ENCODE measurements at regions not wholly inside any gene's neighbourhood (a gene's known extent, or its start where the extent isn't known, plus 50 kb on each side); places are given as distances from the start of the nearest gene placed in this dataset.
"Not testable (repeated sequence)": the region's sequence is repeated elsewhere in the genome, so short reads cannot be mapped to it uniquely, and the experiment has no call there.

GRCh38 chr2:180829261-180829660 is 151.1 kb upstream of the UBE2E3 start:
- DNase-seq, result no peak

DNA sequence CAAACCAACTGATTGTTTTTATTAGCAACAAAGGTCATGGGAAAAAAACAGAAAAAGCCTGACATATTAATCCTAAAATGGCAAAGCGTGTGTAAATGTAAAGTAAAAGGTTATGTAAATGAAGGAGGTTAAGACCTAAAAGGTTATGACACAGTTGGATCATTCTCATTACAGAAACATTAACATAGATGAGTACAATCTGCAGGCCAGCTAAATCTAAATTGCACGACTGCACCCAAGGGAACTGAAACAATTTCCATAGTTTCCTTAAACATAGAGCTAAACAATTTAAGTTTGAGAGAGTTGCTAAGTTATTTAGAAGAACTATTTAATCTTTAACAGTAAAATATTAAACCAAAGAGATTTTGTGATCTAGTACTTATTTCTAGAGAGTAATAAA is 151.6 kb upstream of the UBE2E3 start:
- no peak for DNase-seq

- DNase-seq, result no peak
These were observed 156.8 kb upstream of the UBE2E3 start for GRCh38 chr2:180823546-180824141.

DNA sequence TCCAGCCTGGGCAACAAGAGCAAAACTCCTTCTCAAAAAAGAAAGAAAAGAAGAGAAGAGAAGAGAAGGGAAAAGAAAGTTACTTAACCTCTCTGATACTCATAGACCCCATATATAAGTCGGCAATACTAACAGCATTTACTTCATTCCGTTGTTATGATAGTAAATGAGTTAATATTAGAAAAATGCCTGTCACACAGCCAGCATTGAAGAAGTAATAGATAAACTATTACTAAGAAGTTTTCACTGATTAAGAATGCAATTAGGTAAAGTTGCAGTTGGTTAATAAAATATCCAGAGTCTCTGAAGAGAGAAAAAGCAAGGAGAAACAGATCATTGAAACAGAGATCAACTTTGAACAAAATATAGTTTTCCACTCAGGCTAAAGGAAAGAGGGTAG is 161.3 kb upstream of the UBE2E3 start:
- no peak for DNase-seq

DNA sequence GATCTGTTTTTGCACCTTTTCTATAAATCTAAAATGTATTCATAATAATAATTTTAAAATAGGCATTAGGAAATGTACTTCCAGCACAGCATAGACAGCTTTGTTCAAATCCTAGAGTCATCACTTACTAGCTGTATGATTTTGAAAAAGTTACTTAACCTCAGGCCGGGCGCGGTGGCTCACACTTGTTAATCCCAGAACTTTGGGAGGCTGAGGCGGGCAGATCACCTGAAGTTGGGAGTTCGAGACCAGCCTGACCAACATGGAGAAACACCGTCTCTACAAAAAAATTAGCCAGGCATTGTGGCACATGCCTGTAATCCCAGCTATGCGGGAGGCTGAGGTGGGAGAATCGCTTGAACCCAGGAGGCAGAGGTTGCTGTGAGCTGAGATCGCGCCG is 161.7 kb upstream of the UBE2E3 start:
- DNase-seq, result not testable (repeated sequence)

DNA sequence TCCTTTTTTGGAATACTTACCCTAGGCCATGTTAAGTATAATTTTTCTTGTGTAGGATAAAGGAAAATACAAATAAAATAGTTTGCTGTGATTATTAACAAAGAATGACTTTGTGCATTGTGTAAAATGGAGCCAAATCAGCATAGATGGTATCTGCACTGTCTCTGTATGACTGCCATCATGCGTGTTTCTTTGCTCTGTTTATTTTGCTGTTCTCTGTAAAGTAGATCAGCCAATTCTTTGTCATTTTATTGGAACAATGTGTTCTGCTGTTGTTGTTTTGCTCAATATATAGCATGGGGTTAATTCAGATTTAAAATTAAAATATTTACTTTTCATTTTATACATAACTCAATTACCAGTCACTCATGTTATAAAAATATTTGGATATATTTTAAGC is 181.3 kb upstream of the UBE2E3 start:
- no peak for DNase-seq

- no peak for DNase-seq
These were observed 189.5 kb upstream of the UBE2E3 start for GRCh38 chr2:180790891-180791290.

DNA sequence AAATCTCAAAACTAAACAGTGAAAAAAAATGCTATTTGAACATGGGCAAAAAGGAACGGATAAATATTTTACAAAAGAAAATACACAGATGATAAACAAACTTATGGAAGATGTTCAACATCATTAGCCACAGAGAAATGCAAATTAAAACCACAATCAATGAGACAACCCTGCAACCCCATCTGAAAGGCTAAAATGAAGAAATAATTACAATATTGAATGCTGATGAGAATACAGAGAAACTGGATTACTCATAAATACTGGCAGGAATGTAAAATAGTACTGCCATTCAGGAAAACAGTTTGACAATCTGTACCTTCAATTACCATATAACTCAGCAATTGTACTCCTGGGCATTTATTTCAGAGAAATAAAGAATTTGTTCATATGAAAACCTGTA is 193.1 kb upstream of the UBE2E3 start:
- no peak for DNase-seq

GRCh38 chr2:180781276-180781675 is 199.1 kb upstream of the UBE2E3 start:
- DNase-seq, result no peak

DNA sequence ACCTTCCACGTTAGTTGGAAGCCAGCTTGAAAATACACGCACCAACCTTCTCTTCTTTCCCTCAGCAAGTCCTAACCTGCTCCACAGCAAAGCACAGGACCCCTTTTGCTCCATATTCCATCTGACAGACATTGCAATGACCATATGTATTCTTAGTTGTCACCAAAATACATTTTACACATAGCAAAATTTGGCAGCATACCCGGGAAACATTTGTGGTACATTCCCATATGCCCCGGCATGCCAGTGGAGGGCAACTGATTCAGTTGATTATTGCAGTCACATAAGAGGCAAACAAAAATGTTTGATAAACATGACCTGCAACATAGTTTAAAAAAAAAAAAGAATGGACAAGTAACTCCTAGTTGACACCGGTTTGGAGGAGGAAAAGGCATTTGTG is 202.1 kb upstream of the UBE2E3 start:
- no peak for DNase-seq

DNA sequence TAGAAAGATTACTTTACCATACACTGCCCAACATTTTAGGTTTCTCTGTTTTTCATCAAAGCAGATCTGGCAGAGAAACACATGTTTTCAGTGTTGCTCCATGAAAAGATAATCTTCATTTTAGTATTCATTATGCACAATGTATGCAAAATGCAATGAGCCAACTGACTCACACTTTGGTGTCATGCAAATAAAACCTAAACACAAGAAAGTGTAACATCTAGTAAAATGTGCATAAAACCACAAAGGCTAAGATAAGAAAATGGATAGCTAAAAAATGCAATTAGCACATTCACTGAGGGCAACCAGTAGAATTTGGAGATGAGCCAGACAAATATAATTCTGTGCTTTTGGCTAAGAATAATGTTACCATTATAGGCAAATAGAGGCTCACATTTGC is 203.5 kb upstream of the UBE2E3 start:
- no peak for DNase-seq

GRCh38 chr2:180775711-180776110 is 204.7 kb upstream of the UBE2E3 start:
- no peak for DNase-seq

GRCh38 chr2:180765316-180765715 is 215.1 kb upstream of the UBE2E3 start:
- not testable (repeated sequence) for DNase-seq

- peak; percentile 0 for DNase-seq
These were observed 217.0 kb upstream of the UBE2E3 start for GRCh38 chr2:180763263-180763989.

GRCh38 chr2:180761224-180761623 is 219.2 kb upstream of the UBE2E3 start:
- no peak for DNase-seq

DNA sequence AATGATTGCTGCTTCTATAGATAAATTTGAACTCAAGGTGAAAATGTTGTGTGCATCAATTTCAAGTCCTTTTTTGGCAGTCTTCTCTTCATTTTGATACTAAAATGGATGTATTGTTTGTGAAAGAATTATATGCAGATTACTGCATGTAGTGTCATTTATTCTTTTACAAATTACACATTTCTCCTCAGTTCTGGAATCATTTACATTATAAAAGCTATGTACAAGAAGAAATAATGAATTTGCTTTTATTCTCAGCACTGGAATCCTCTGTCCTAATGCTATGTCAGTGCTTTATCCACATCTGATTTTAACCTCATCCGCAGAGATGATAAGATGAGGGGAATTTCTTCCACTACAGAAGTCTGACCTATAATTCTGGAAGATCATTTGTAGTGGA is 220.8 kb upstream of the UBE2E3 start:
- DNase-seq, result no peak

DNA sequence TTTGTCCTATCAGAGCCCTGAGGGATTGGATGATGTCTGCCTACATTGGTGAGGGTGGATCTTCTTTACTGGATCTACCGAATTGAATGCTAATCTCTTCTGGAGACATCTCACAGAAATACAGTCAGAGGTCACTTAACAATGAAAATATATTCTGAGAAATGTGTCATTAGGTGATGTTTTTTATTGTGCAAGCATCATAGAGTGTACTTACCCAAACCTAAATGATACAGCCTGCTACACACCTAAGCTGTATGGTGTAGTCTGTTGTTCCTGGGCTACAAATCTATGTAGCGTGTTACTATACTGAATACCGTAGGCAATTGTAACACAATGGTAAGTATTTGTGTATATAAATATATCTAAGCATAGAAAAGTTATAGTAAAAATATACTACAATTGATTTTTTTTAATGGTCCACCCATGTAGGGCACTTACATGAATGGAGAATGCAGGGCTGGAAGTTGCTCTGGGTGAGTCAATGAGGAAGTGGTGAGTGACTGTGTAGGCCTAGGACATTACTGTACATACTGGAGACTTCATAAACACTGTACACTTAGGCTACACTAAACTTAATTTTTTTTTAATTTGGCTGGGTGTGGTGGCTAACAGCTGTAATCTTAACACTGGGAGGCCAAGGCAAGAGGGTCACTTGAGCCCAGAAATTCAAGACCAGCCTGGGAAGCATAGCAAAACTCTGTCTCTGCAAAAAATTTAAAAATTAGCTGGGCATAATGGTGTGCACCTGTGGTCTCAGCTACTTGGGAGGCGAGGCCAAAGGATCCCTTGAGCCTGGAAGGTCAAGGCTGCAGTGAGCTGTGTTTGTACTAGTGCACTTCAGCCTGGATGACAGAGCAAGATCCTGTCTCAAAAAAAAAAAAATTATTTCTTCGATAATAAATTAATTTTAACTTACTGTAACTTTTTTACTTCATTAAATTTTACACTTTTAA is 226.3 kb upstream of the UBE2E3 start:
- no peak for DNase-seq

GRCh38 chr2:180751306-180751920 is 229.0 kb upstream of the UBE2E3 start:
- no peak for DNase-seq

DNA sequence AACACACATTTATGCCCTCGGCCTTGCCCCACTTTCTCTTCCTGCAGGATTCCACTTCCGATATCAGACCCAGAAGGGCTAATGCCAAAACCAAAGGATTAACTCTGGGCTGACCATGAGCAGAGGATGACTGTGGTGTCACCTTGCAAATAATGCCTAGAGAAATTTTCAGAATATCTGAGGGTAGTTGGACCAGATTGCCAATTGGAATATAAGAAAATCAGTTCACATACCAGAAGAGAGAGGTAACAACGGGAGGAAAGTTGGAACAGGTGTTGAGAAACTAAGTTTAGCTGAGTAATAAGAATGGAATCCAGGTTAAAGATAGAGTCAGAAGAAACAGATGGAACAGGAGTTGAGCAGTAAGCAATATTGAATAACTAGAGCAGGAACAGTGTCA is 232.7 kb upstream of the UBE2E3 start:
- DNase-seq, result no peak

DNA sequence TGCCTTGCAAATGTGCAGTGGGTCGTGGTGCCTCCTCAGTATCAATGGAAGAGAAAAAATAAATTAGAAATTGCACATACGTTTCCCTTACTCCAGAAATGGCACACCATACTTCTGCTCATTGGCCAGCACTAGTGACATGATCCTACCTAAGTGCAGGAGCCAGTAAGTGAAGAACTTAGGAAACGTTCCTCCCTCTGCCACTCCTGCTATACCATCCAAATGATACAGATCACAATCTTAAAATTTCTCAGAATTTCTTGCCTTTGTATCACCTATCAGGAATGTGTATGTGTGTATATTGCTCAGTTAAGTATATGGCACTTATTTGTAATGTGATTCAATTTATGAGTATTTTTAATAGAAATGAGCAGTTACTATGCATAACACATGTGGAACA is 237.0 kb upstream of the UBE2E3 start:
- no peak for DNase-seq

GRCh38 chr2:180742801-180743200 is 237.6 kb upstream of the UBE2E3 start:
- DNase-seq, result no peak

- DNase-seq, result no peak
These were observed 241.3 kb upstream of the UBE2E3 start for GRCh38 chr2:180739070-180739469.

- no peak for DNase-seq
These were observed 244.6 kb upstream of the UBE2E3 start for GRCh38 chr2:180735799-180736198.

All from NCI-H1092 (cell line).